ENCODE measurements at regions not wholly inside any gene's neighbourhood (a gene's known extent, or its start where the extent isn't known, plus 50 kb on each side); places are given as distances from the start of the nearest gene placed in this dataset.

DNA sequence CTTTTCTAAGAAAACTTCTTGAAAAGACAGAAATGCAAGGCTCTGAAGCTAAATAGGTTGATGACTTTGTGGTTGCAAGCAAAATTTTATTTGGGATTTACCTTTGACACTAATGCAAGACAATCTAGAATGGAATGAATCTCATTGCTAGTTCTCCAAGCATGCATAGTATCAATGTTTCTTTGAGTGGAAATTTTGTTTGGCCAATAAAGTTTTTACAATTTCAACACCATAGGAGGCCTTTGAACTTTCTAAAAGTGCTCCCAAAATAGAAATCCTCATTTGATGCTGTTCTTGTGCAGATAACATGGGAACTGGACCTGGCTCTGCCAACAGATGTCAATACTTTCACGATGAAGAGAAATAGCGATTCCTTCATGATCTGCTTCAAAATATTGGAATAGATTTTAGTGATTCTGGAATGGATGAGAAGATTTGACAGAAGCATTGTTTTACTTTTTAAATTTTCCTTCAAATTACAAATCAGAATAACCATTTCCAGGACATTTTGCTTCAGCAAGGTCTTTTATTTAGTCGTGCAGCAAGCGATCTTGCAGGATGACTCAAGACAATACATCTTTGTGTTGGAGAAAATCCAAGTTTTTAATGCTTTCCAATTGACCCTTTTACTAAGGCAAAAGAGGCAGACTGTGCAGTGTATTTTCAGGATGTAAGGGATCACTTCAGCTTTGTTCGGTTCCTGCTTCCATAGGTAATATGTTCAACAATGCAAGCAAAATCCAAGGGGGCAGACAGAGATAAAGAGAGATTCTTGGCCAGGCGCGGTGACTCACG lies 51.7 kb upstream of the OTUD4 start:
- no peak for DNase-seq
- Histone ChIP-seq H3K9me3 (no peaks in the 10 kb centered on the region), H3K36me3 (no peaks in the 10 kb centered on the region), H3K4me3 (no peak overlapping the region), H3K27me3 (no peaks in the 10 kb centered on the region), H3K27ac (no peak overlapping the region), H3K4me1 (peaks cover 3 to 5% of the 10 kb centered on the region in 2 donors)
- no peak for ATAC-seq
- intact Hi-C loops (cut with DNase I; ENCODE audit: low total_unique reads): no loop called here
- in situ Hi-C loops (cut with MboI; ENCODE audit: low sequenced_read_pairs in 4 of 4): loop anchor here (10.0 to 25.0 kb wide), 3 partner anchors 323 to 373 kb away; no protein-coding TSS in a partner anchor
- TF ChIP-seq, protein P1, sequence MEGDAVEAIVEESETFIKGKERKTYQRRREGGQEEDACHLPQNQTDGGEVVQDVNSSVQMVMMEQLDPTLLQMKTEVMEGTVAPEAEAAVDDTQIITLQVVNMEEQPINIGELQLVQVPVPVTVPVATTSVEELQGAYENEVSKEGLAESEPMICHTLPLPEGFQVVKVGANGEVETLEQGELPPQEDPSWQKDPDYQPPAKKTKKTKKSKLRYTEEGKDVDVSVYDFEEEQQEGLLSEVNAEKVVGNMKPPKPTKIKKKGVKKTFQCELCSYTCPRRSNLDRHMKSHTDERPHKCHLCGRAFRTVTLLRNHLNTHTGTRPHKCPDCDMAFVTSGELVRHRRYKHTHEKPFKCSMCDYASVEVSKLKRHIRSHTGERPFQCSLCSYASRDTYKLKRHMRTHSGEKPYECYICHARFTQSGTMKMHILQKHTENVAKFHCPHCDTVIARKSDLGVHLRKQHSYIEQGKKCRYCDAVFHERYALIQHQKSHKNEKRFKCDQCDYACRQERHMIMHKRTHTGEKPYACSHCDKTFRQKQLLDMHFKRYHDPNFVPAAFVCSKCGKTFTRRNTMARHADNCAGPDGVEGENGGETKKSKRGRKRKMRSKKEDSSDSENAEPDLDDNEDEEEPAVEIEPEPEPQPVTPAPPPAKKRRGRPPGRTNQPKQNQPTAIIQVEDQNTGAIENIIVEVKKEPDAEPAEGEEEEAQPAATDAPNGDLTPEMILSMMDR (IDR thresholded peaks at IDR 0.05 in 4 of 5, conservative IDR thresholded peaks at IDR 0.05 in 1 of 5): no peak
- no peak for TF ChIP-seq POLR2A (IDR thresholded peaks at IDR 0.05)

DNA sequence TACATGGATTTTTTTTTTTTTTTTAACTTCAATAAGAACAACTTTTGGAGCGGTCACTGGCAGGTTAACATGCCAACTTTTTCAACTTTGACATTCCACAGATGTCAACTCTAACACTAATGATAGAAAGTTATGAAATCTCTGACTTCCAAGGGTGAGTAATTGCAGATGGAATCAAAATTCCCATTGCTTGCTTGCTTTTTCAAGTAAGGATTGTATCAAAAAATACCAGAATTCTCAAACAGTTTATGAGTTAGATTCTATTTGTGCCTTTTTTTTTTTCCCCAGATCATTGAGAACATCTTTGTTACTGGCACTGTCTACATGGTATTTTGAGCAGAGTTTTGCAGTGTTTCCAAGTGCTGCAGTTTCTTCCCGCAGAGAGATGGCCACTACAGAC lies 50.3 kb upstream of the OTUD4 start:
- DNase-seq (no peak), ATAC-seq (no peak)
- Histone ChIP-seq H3K36me3 (no peaks in the 10 kb centered on the region), H3K9me3 (no peaks in the 10 kb centered on the region), H3K4me1 (peaks cover 3 to 5% of the 10 kb centered on the region in 2 donors), H3K4me3 (no peak overlapping the region), H3K27me3 (no peaks in the 10 kb centered on the region), H3K27ac (no peak overlapping the region)
- intact Hi-C loops (cut with DNase I; ENCODE audit: low total_unique reads): no loop called here
- no peak for TF ChIP-seq POLR2A (IDR thresholded peaks at IDR 0.05)
- TF ChIP-seq, protein P1 (IDR thresholded peaks at IDR 0.05 in 4 of 5, conservative IDR thresholded peaks at IDR 0.05 in 1 of 5): no peak
- in situ Hi-C loops (cut with MboI; ENCODE audit: low sequenced_read_pairs in 4 of 4): loop anchor here (10.0 to 25.0 kb wide), 3 partner anchors 324 to 374 kb away; no protein-coding TSS in a partner anchor

Measured in gastrocnemius medialis (tissue), 4 donors.